ENCODE measurements at regions not wholly inside any gene's neighbourhood (a gene's known extent, or its start where the extent isn't known, plus 50 kb on each side); places are given as distances from the start of the nearest gene placed in this dataset.
A peak's percentile ranks its signal among the peaks of the same experiment; 100 is the strongest.
"Not testable (repeated sequence)": the region's sequence is repeated elsewhere in the genome, so short reads cannot be mapped to it uniquely, and the experiment has no call there.

DNA sequence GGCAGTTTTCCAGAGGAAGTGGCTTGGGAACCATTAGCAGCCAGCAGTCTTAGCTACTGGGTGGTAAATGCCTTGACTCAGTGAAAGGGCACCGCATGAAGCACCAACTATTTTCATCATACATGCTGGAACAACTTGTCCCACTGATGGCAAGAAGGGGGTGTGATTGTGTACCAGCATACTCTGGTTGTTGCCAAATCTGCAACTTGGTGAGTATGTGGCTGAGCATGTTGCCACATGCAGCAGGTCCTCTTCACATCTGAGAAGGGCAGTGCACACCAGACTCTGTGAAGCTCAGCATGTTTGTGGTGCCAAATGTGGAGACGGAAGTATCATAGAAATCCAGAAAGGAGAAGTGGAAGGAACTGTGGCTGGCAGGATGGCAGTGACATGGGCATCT lies 122.1 kb downstream of the CCNG2 start:
- H3K27me3 Mint-ChIP-seq = not testable (repeated sequence)

DNA sequence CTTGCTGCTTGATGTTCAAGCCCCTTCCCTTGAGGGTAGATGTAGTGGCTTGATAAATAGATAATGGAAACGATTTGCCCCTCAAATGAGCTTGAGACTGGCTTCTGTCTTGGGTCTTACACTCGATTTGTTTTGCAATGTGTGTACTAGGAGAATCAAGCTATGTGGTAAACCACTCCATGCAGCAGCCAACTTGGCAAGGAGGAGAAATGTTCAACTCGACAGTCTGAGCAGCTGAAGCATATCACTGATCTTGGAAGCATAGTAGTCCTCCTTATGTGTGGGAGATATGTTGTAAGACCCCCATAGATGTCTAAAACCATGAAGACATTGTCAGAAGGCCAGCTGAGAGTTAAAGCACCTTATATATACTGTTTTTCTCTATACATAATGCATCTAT lies 125.3 kb downstream of the CCNG2 start:
- Mint-ChIP-seq H3K4me1 (no peaks in the 10 kb centered on the region), H3K27ac (no peak overlapping the region), H3K36me3 (no peaks in the 10 kb centered on the region), H3K27me3 (peaks cover 8% of the 10 kb centered on the region), H3K4me3 (no peak overlapping the region), H3K9me3 (no peaks in the 10 kb centered on the region)

More for the DNA sequence above, 122.1 kb downstream of the CCNG2 start:
- not testable (repeated sequence) for H3K4me1 Mint-ChIP-seq, H3K27ac Mint-ChIP-seq, H3K4me3 Mint-ChIP-seq, H3K36me3 Mint-ChIP-seq, H3K9me3 Mint-ChIP-seq

DNA sequence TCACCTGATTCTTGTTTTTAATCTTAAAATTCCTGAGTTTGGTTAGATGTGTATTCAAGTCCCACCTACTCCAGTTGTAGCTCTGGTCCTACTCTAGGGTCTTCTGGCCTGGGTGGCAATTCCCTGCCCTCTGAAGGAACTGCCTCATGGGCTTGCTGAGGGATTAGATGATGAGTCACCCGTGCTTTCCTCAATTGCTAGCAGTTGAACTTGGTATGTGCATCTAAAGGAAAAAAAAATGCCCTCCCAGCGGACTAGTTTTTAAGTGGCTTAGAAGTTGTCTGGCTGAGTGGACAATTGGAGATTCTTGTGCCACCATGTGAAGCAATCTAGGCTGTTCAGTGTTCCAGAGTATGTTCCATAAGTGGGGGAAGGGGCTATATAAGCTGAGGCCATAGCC lies 127.0 kb downstream of the CCNG2 start:
- Mint-ChIP-seq H3K27ac (no peak overlapping the region), H3K36me3 (no peaks in the 10 kb centered on the region), H3K4me3 (no peak overlapping the region), H3K27me3 (peaks cover 8% of the 10 kb centered on the region), H3K4me1 (no peaks in the 10 kb centered on the region), H3K9me3 (no peaks in the 10 kb centered on the region)

DNA sequence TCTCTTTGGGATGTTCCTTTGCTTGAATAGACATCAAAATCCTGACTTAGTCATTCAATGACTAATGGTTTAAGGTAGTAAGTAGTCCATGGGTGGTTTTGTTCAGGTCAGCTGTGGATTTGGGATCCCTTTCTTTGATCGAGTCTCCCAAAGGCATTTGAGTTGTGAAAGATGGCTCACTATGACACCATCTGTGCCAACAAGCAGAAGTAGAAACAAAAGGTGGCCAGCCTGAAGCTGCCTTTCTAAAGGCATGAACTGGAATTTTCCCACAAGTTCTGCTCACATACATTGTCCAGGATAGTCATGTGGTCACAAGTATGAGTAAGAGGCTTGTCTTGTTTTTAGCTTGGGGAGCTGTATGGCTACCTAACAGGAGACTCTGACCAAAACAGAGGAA lies 129.9 kb downstream of the CCNG2 start:
- H3K9me3 Mint-ChIP-seq = no peaks in the 10 kb centered on the region
- H3K27me3 Mint-ChIP-seq = peaks cover 8% of the 10 kb centered on the region
- H3K36me3 Mint-ChIP-seq = no peaks in the 10 kb centered on the region
- H3K4me1 Mint-ChIP-seq = no peaks in the 10 kb centered on the region
- no peak overlapping the region for H3K4me3 Mint-ChIP-seq
- no peak overlapping the region for H3K27ac Mint-ChIP-seq

DNA sequence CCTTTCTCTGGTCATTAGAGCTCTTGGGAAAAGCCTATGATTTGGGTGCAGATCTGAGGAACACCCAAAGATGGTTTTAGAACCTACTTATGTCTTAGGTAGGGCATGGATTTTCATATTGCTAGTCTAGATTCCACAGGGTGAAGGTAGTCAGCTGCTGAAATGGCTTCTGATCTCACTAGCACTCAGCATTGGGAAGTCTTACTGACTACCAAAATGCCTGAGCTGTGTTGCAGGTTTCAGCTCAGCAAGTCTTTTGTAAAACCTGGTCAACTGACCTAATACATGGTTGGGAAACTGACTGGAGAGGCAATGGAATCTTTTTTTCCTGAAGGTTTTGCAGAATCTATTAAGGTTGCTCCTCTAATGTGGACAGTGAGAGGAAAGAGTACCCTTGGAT lies 136.4 kb downstream of the CCNG2 start:
- Mint-ChIP-seq H3K4me3 (no peak overlapping the region), H3K27ac (no peak overlapping the region), H3K9me3 (no peaks in the 10 kb centered on the region)

DNA sequence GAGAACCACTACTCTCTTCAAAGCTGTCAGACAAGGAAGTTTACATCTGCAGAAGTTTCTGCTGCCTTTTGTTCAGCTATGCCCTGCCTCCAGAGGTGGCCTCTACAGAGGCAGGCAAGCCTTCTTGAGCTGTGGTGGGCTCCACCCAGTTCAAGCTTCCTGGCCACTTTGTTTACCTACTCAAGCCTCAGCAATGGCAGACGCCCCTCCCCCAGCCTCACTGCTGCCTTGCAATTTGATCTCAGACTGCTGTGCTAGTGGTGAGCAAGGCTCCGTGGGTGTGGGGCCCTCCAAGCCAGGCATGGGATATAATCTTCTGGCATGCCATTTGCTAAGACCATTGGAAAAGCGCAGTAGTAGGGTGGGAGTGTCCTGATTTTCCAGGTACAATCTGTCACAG lies 144.0 kb downstream of the CCNG2 start:
- not testable (repeated sequence) for H3K36me3 Mint-ChIP-seq, H3K9me3 Mint-ChIP-seq, H3K27ac Mint-ChIP-seq, H3K4me1 Mint-ChIP-seq, H3K4me3 Mint-ChIP-seq, H3K27me3 Mint-ChIP-seq

More for the DNA sequence above, 136.4 kb downstream of the CCNG2 start:
- H3K36me3 Mint-ChIP-seq = no peaks in the 10 kb centered on the region
- peaks cover 8% of the 10 kb centered on the region for H3K27me3 Mint-ChIP-seq
- H3K4me1 Mint-ChIP-seq = no peaks in the 10 kb centered on the region

DNA sequence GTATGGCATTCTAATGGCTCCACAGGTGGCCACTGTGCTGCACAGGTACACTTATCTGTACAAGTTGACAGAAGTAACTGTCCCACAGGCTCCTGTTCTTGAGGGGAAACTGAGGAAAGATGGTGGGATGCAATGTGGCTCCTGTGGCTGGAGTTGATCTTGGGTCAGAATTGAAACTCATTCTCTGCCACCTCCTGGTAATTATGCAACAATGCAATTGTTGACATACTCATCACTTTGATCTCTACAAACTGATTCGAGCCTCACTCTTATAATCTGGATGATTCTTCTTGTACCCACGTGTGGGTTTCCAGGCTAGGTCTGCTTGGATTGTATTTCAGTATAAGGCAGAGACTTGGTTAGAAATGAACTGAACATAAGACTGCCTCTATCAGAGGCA lies 148.8 kb downstream of the CCNG2 start:
- no peaks in the 10 kb centered on the region for H3K9me3 Mint-ChIP-seq
- no peak overlapping the region for H3K4me3 Mint-ChIP-seq
- no peaks in the 10 kb centered on the region for H3K4me1 Mint-ChIP-seq
- peaks cover 4% of the 10 kb centered on the region for H3K27me3 Mint-ChIP-seq
- H3K27ac Mint-ChIP-seq = no peak overlapping the region
- no peaks in the 10 kb centered on the region for H3K36me3 Mint-ChIP-seq

DNA sequence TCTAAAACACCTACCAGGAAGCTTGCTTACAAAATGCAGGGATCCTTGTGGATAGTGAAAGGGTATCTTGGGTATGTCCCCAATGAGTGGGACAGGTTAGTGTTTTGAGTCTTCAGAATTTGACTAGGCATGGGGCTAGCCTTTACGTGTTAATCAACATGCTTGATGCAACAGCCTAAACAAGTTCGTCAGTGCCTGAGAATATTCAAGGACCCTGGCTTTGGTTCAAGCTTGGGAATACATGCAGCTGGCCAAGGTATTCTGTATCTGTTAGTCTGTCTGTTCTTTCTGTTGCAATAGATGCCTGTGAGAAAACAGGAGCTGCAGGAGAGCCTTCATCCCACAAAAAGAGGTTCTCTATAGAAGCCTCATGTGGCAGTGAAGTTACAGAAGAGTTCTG lies 149.5 kb downstream of the CCNG2 start:
- Mint-ChIP-seq H3K27me3 (peaks cover 4% of the 10 kb centered on the region), H3K27ac (no peak overlapping the region), H3K4me3 (no peak overlapping the region), H3K4me1 (no peaks in the 10 kb centered on the region), H3K9me3 (no peaks in the 10 kb centered on the region), H3K36me3 (no peaks in the 10 kb centered on the region)

DNA sequence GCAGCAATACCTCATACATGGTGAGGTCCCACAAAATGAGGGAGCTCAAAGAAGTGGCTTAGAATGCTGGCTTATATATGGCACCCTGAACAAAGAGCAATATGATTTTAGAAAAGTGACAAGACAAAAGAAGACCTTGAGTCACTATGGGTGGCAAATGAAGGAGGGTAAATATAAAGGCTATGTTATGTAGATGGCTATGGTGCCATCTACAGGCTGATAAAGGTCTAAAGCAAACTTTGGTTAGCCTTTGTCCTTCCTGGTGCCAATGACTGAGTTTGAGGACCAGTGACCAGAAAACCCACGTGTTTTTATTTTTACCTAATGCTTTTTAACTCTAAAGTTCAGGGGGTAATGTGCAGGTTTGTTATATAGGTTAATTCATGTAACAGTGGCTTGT lies 151.8 kb downstream of the CCNG2 start:
- no peaks in the 10 kb centered on the region for H3K36me3 Mint-ChIP-seq
- H3K4me3 Mint-ChIP-seq = no peak overlapping the region
- H3K27ac Mint-ChIP-seq = no peak overlapping the region
- no peaks in the 10 kb centered on the region for H3K4me1 Mint-ChIP-seq
- H3K9me3 Mint-ChIP-seq = no peaks in the 10 kb centered on the region
- peaks cover 4% of the 10 kb centered on the region for H3K27me3 Mint-ChIP-seq

DNA sequence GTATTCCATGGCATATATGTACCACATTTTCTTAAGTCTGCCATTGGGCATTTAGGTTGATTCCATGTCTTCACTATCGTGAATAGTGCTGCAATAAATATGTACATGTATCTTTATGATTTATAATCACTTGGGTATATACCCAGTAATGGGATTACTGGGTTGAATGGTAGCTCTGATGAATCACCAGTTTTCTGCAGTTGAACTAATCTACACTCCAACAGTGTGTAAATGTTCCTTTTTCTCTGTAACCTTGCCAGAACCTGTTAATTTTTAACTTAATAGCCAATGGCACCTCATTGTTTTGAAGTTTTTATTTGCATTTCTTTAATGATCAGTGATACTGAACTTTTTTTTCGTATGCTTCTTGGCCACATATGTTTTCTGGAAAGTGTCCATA lies 152.5 kb downstream of the CCNG2 start:
- Mint-ChIP-seq H3K27ac (peak overlapping the region; percentile 55), H3K4me3 (no peak overlapping the region), H3K4me1 (no peaks in the 10 kb centered on the region), H3K36me3 (no peaks in the 10 kb centered on the region), H3K27me3 (peaks cover 4% of the 10 kb centered on the region), H3K9me3 (no peaks in the 10 kb centered on the region)

DNA sequence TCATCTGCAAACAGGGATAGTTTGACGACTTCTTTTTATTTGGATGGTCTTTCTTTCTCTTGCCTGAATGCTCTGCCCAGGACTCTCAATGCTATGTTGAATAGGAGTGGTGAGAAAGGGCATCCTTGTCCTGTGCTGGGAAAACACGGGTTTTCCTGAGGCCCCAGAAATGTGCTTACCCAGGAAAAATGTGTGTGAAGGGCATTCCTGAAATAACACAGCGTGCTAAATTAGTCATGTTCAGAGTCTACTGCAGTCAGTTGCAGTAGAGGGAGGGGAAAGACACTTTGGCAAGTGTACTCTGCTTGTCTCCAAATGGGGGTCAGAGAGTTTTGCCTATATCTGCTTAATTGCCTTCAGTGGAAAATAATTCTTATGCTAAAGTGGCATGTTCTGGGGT lies 153.9 kb downstream of the CCNG2 start:
- Mint-ChIP-seq H3K36me3 (no peaks in the 10 kb centered on the region), H3K4me3 (no peak overlapping the region), H3K9me3 (no peaks in the 10 kb centered on the region), H3K27ac (no peak overlapping the region), H3K4me1 (no peaks in the 10 kb centered on the region), H3K27me3 (peaks cover 4% of the 10 kb centered on the region)

DNA sequence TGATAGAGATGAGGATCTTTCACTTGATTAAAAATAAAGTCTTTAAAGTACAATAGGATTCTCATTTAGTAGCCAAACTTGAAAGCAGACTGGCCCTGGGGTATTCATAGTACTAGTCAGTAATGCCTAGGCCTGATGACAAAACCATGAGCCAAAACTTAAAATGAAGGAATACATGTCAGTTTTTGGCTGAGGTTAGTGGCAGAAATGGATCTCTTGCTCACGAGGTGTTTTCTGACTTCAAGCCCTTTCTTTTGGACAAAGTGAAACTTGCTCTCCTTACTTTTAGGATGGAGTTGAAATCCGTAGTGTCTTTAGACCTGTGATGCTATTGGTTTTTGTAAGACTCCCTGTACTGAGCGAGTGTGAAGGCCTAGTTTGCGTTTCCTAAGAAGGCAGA lies 157.7 kb downstream of the CCNG2 start:
- H3K36me3 Mint-ChIP-seq = no peaks in the 10 kb centered on the region
- no peaks in the 10 kb centered on the region for H3K4me1 Mint-ChIP-seq
- H3K27me3 Mint-ChIP-seq = peaks cover 2% of the 10 kb centered on the region
- no peak overlapping the region for H3K27ac Mint-ChIP-seq
- H3K9me3 Mint-ChIP-seq = peaks cover 10% of the 10 kb centered on the region
- H3K4me3 Mint-ChIP-seq = no peak overlapping the region

DNA sequence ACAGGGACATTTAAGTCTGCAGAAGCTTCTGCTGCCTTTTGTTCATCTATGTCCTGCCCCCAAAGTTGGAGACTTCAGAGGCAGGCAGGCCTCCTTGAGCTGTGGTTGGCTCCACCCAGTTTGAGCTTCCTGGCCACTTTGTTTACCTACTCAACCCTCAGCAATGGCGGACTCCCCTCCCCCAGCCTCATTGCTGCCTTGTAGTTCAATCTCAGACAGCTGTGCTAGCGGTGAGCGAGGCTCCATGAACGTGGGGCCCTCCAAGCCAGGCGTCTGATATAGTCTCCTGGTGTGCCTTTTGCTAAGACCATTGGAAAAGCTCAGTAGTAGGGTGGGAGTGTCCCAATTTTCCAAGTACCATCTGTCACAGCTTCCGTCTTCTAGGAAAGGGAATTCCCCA lies 170.1 kb downstream of the CCNG2 start:
- Mint-ChIP-seq H3K36me3 (no peaks in the 10 kb centered on the region), H3K4me3 (no peak overlapping the region), H3K27me3 (peaks cover 27% of the 10 kb centered on the region), H3K4me1 (no peaks in the 10 kb centered on the region), H3K27ac (no peak overlapping the region), H3K9me3 (peaks cover 11% of the 10 kb centered on the region)

DNA sequence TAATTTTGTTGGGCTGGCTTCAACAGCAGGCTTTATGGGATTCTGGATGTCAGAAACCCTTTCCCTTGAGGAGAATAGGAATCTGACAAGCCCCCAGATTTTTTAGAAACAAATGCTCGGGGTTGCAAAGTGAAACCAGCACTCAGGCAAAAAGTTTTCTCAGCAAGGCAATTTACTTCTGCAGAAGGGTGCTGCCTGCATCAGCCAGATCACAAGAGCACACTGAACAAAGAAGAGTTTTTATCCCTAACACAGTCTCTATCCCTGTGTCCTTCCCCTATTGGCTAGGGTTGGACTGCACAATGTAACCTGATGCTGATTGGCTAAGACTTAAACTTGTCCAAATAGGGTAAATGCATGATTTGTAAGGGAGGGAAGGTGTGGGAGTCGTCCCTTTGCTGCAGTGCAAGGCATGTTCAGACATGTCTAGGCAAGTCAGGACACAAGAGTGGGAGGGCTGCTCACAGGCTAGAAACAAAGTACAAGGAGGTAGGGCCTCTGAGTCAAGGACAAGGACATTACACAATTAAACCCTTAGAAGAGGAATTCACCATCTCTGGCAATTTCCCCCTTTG lies 175.8 kb downstream of the CCNG2 start:
- Mint-ChIP-seq H3K4me3 (no peak overlapping the region), H3K9me3 (peaks cover 18% of the 10 kb centered on the region), H3K27ac (no peak overlapping the region), H3K36me3 (no peaks in the 10 kb centered on the region), H3K27me3 (peaks cover 16% of the 10 kb centered on the region), H3K4me1 (no peaks in the 10 kb centered on the region)

DNA sequence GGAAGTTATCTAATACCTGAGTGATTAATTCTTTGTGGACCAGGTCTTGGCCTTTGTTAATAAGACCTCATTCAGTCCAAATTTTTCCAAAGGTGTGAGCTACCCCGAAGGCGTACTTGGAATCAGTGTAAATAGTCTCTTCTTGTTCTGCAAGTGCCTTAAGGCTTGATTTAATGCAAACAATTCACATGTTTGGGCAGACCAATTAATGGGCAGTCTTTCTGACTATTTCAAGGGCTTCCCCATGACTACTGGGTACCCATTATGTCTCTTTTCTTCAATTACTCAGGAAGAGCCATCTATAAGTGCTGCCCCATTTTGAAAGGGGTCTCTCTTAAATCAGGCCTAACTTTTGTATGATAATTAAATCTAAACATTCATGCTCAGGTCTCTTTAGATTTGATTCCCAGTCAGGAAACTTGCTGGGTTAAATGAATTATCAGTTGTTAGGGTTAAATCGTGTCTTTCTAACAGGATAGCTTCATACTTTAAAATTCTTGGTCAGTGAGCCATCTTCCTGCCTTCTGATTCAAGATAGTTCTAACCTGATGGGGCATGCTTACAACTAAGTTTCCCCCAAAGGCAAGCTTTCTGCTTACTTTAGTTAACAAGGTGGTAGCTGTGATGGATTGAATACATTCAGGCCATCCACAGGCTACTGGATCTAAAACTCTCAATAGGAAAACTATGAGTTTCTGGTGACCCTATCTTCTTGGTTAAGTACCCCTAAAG lies 179.6 kb downstream of the CCNG2 start:
- Mint-ChIP-seq H3K9me3 (peaks cover 14% of the 10 kb centered on the region), H3K36me3 (no peaks in the 10 kb centered on the region), H3K27ac (no peak overlapping the region), H3K4me3 (no peak overlapping the region), H3K4me1 (no peaks in the 10 kb centered on the region), H3K27me3 (peaks cover 7% of the 10 kb centered on the region)

DNA sequence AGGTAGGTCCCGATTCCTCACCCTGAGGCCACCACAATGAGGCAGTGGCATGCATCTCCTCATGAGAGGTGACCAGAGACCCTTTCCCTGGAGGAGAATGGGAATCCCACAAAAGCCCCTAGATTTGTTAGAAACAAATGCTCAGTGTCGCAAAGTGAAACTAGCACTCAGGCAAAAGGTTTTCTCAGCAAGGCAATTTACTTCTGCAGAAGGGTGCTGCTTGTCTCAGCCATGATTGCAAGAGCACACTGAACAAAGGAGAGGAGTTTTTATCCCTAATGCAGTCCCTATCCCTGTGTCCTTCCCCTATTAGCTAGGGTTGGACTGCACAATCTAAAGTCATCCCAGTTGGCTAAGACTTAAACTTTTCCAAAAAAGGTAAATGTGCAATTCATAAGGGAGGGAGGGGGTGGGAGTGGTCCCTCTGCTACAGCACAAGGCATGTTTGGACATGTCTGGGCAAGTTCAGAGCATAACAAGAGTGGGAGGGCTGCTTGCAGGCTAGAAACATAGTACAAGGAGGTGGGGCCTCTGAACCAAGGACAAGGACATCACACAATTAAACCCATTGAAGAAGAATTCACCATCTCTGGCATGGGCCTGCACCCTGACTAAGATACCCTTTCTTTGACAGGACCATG lies 185.3 kb downstream of the CCNG2 start:
- Mint-ChIP-seq H3K27ac (no peak overlapping the region), H3K4me1 (no peaks in the 10 kb centered on the region), H3K36me3 (peaks cover 3% of the 10 kb centered on the region), H3K9me3 (peaks cover 6% of the 10 kb centered on the region), H3K4me3 (no peak overlapping the region), H3K27me3 (peaks cover 22% of the 10 kb centered on the region)
